ENCODE measurements at regions not wholly inside any gene's neighbourhood (a gene's known extent, or its start where the extent isn't known, plus 50 kb on each side); places are given as distances from the start of the nearest gene placed in this dataset.

DNA sequence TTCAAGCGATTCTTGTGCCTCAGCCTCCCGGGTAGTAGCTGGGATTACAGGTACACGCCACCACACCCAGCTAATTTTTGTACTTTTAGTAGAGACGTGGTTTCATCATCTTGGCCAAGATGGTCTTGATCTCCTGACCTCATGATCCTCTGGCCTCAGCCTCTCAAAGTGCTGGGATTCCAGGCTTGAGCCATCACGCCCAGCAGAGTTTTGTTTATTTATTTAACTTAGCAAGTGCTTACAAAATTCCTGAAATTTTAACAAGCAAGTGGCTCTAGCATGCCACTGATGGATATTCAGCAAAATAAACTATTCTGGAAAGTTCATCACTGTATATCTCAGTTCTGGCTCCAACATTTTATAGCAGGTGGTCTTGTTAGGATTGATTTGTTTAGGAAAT, 585.9 kb downstream of the OTOL1 start:
- H4K20me1 ChIP-seq (ENCODE audit: insufficient read depth, low read length) = no peaks in the 10 kb centered on the region
- H3K4me3 ChIP-seq (ENCODE audit: low read depth, low read length, poor library complexity, severe bottlenecking) = no peak overlapping the region
- DNase-seq (ENCODE audit: low spot score) = no peak
- H2AFZ ChIP-seq (ENCODE audit: low read length) = no peak overlapping the region
- no peaks in the 10 kb centered on the region for H3K9me2 ChIP-seq (ENCODE audit: insufficient read depth, low read length)
- ChIA-PET CTCF (ENCODE audit: unreplicated experiment) (no interaction called here), POLR2A (interaction anchor here (0.7 to 1.0 kb wide), 2 partner anchors 10 to 22 kb away, joined by 3 read pairs; no protein-coding TSS in a partner anchor)
- no peaks in the 10 kb centered on the region for H3K36me3 ChIP-seq (ENCODE audit: insufficient read depth, low read length)
- intact Hi-C loops (cut with micrococcal nuclease; ENCODE audit: unreplicated experiment) = no loop called here
- TF ChIP-seq EZH2phosphoT487 (IDR thresholded peaks at IDR 0.05; ENCODE audit: borderline replicate concordance, low read depth, low read length) (no peak), CTCF (conservative IDR thresholded peaks at IDR 0.05; ENCODE audit: low read length) (no peak)
- H3K4me1 ChIP-seq (ENCODE audit: insufficient read depth, low read length, poor library complexity, severe bottlenecking) = no peaks in the 10 kb centered on the region
- BruUV-seq (replicated peaks) = no TSS peak
- no peak overlapping the region for H3K4me2 ChIP-seq (ENCODE audit: low read length)
- H3K27ac ChIP-seq (ENCODE audit: low read depth, low read length, poor library complexity, severe bottlenecking) = no peak overlapping the region
- H3K79me2 ChIP-seq (ENCODE audit: insufficient read depth, low read depth, low read length) = no peaks in the 10 kb centered on the region
- H3K9me3 ChIP-seq (ENCODE audit: low read length) = no peaks in the 10 kb centered on the region

DNA sequence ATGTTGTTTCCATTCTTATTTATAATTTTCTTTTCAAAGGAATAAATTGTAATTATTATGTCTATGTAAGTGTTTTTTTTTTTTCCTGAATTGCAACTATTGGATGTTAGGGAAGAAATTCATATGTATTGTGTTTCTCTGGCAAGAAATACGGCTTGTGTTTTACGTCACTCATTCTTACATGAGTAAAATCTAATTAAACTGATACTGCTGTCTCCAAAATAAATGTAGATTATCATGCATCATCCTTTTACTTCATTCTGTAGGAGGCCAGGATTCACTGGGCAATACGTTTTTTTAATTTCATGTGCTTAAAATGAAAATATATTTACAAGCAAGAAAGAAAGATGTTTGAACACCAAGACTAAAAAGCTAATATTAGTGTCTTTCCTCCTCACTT, 590.8 kb downstream of the OTOL1 start:
- ChIA-PET CTCF (ENCODE audit: unreplicated experiment) (no interaction called here), POLR2A (no interaction called here)
- no peaks in the 10 kb centered on the region for H3K9me3 ChIP-seq (ENCODE audit: low read length)
- no peaks in the 10 kb centered on the region for H3K79me2 ChIP-seq (ENCODE audit: insufficient read depth, low read depth, low read length)
- H3K4me1 ChIP-seq (ENCODE audit: insufficient read depth, low read length, poor library complexity, severe bottlenecking) = no peaks in the 10 kb centered on the region
- intact Hi-C loops (cut with micrococcal nuclease; ENCODE audit: unreplicated experiment) = no loop called here
- H4K20me1 ChIP-seq (ENCODE audit: insufficient read depth, low read length) = no peaks in the 10 kb centered on the region
- no peak overlapping the region for H3K27ac ChIP-seq (ENCODE audit: low read depth, low read length, poor library complexity, severe bottlenecking)
- no peak for DNase-seq (ENCODE audit: low spot score)
- BruUV-seq (replicated peaks) = no TSS peak
- TF ChIP-seq CTCF (conservative IDR thresholded peaks at IDR 0.05; ENCODE audit: low read length) = no peak
- TF ChIP-seq EZH2phosphoT487 (IDR thresholded peaks at IDR 0.05; ENCODE audit: borderline replicate concordance, low read depth, low read length) = no peak
- H3K9me2 ChIP-seq (ENCODE audit: insufficient read depth, low read length) = no peaks in the 10 kb centered on the region
- no peaks in the 10 kb centered on the region for H3K36me3 ChIP-seq (ENCODE audit: insufficient read depth, low read length)
- no peak overlapping the region for H3K4me3 ChIP-seq (ENCODE audit: low read depth, low read length, poor library complexity, severe bottlenecking)
- H3K4me2 ChIP-seq (ENCODE audit: low read length) = no peak overlapping the region
- no peak overlapping the region for H2AFZ ChIP-seq (ENCODE audit: low read length)

GRCh38 chr3:162092751-162093150, 596.1 kb downstream of the OTOL1 start:
- Histone ChIP-seq H3K9me2 (ENCODE audit: insufficient read depth, low read length) (no peaks in the 10 kb centered on the region), H3K9me3 (ENCODE audit: low read length) (no peaks in the 10 kb centered on the region), H3K79me2 (ENCODE audit: insufficient read depth, low read depth, low read length) (no peaks in the 10 kb centered on the region), H3K4me1 (ENCODE audit: insufficient read depth, low read length, poor library complexity, severe bottlenecking) (no peaks in the 10 kb centered on the region), H3K27ac (ENCODE audit: low read depth, low read length, poor library complexity, severe bottlenecking) (no peak overlapping the region), H4K20me1 (ENCODE audit: insufficient read depth, low read length) (no peaks in the 10 kb centered on the region), H3K4me2 (ENCODE audit: low read length) (no peak overlapping the region), H2AFZ (ENCODE audit: low read length) (no peak overlapping the region), H3K4me3 (ENCODE audit: low read depth, low read length, poor library complexity, severe bottlenecking) (no peak overlapping the region), H3K36me3 (ENCODE audit: insufficient read depth, low read length) (no peaks in the 10 kb centered on the region)
- ChIA-PET POLR2A (no interaction called here), CTCF (ENCODE audit: unreplicated experiment) (no interaction called here)
- BruUV-seq (replicated peaks) = no TSS peak
- intact Hi-C loops (cut with micrococcal nuclease; ENCODE audit: unreplicated experiment) = no loop called here
- TF ChIP-seq EZH2phosphoT487 (IDR thresholded peaks at IDR 0.05; ENCODE audit: borderline replicate concordance, low read depth, low read length) = no peak
- TF ChIP-seq CTCF (conservative IDR thresholded peaks at IDR 0.05; ENCODE audit: low read length) = no peak
- DNase-seq (ENCODE audit: low spot score) = no peak

Measured in OCI-LY7 (cell line).